ENCODE measurements at regions not wholly inside any gene's neighbourhood (a gene's known extent, or its start where the extent isn't known, plus 50 kb on each side); places are given as distances from the start of the nearest gene placed in this dataset.
"Not testable (repeated sequence)": the region's sequence is repeated elsewhere in the genome, so short reads cannot be mapped to it uniquely, and the experiment has no call there.

- DNase-seq (ENCODE audit: low read depth in 4 of 4, low spot score in 1 of 4): no peak
Measured at GRCh38 chr2:118576109-118576855, 271.2 kb downstream of the EN1 start.

- DNase-seq (ENCODE audit: low read depth in 4 of 4, low spot score in 1 of 4): not testable (repeated sequence)
Measured at GRCh38 chr2:118572380-118572779, 275.1 kb downstream of the EN1 start.

- DNase-seq (ENCODE audit: low read depth in 4 of 4, low spot score in 1 of 4): no peak
Measured at GRCh38 chr2:118569876-118570535, 277.4 kb downstream of the EN1 start.

- no peak for DNase-seq (ENCODE audit: low read depth in 4 of 4, low spot score in 1 of 4)
Measured at GRCh38 chr2:118568700-118569099, 278.7 kb downstream of the EN1 start.

GRCh38 chr2:118565786-118566540 lies 281.5 kb downstream of the EN1 start:
- no peak for DNase-seq (ENCODE audit: low read depth in 4 of 4, low spot score in 1 of 4)

GRCh38 chr2:118565301-118565700 lies 282.1 kb downstream of the EN1 start:
- DNase-seq (ENCODE audit: low read depth in 4 of 4, low spot score in 1 of 4): no peak

GRCh38 chr2:118562144-118562543 lies 285.3 kb downstream of the EN1 start:
- no peak for DNase-seq (ENCODE audit: low read depth in 4 of 4, low spot score in 1 of 4)

GRCh38 chr2:118558846-118559245 lies 288.6 kb downstream of the EN1 start:
- no peak for DNase-seq (ENCODE audit: low read depth in 4 of 4, low spot score in 1 of 4)

- no peak for DNase-seq (ENCODE audit: low read depth in 4 of 4, low spot score in 1 of 4)
Measured at GRCh38 chr2:118557791-118558190, 289.7 kb downstream of the EN1 start.

GRCh38 chr2:118557016-118557415 lies 290.4 kb downstream of the EN1 start:
- no peak for DNase-seq (ENCODE audit: low read depth in 4 of 4, low spot score in 1 of 4)

GRCh38 chr2:118554616-118555015 lies 292.8 kb downstream of the EN1 start:
- DNase-seq (ENCODE audit: low read depth in 4 of 4, low spot score in 1 of 4): no peak

GRCh38 chr2:118549503-118549902 lies 297.9 kb downstream of the EN1 start:
- DNase-seq (ENCODE audit: low read depth in 4 of 4, low spot score in 1 of 4): no peak

GRCh38 chr2:118548880-118549488 lies 298.5 kb downstream of the EN1 start:
- DNase-seq (ENCODE audit: low read depth in 4 of 4, low spot score in 1 of 4): no peak

- DNase-seq (ENCODE audit: low read depth in 4 of 4, low spot score in 1 of 4): no peak
Measured at GRCh38 chr2:118539290-118539689, 308.2 kb downstream of the EN1 start.

- no peak for DNase-seq (ENCODE audit: low read depth in 4 of 4, low spot score in 1 of 4)
Measured at GRCh38 chr2:118536306-118536705, 311.1 kb downstream of the EN1 start.

- DNase-seq (ENCODE audit: low read depth in 4 of 4, low spot score in 1 of 4): no peak
Measured at GRCh38 chr2:118535818-118536212, 311.6 kb downstream of the EN1 start.

- no peak for DNase-seq (ENCODE audit: low read depth in 4 of 4, low spot score in 1 of 4)
Measured at GRCh38 chr2:118535171-118535817, 312.2 kb downstream of the EN1 start.

- DNase-seq (ENCODE audit: low read depth in 4 of 4, low spot score in 1 of 4): no peak
Measured at GRCh38 chr2:118530976-118531375, 316.5 kb downstream of the EN1 start.

- DNase-seq (ENCODE audit: low read depth in 4 of 4, low spot score in 1 of 4): no peak
Measured at GRCh38 chr2:118529908-118530599, 317.4 kb downstream of the EN1 start.

GRCh38 chr2:118527571-118527970 lies 319.9 kb downstream of the EN1 start:
- DNase-seq (ENCODE audit: low read depth in 4 of 4, low spot score in 1 of 4): no peak

GRCh38 chr2:118525346-118525745 lies 322.1 kb downstream of the EN1 start:
- no peak for DNase-seq (ENCODE audit: low read depth in 4 of 4, low spot score in 1 of 4)
